ENCODE measurements at regions not wholly inside any gene's neighbourhood (a gene's known extent, or its start where the extent isn't known, plus 50 kb on each side); places are given as distances from the start of the nearest gene placed in this dataset.

DNA sequence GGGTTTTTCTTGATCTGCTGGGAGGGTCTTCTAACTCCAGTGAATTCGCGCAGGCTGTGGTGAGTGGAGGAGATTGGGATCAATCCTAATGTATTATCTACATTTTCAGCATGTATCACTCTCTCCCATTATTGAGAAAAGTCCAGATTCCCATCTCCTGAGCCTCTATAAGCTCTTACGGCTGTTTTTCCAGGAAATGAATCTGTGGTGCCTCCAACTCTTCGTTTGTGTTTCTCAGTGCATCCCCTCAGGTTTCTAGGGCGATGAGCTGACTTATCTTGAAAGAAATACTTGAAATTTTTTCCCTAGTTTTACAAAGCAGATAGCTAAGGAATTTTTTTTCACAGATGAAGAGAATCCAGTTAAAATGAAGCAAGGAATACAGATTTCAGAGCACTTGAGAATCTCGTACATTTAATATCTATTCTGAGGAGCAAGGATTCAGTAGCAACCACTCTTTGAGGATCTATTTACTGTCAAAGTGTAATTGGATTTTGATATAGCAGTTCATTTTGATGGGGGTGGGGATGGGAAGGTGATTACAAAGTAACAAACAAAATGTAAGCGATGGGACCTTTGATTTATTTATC, 138.7 kb downstream of the BRMS1L start (continued):
- TF ChIP-seq, protein P1, sequence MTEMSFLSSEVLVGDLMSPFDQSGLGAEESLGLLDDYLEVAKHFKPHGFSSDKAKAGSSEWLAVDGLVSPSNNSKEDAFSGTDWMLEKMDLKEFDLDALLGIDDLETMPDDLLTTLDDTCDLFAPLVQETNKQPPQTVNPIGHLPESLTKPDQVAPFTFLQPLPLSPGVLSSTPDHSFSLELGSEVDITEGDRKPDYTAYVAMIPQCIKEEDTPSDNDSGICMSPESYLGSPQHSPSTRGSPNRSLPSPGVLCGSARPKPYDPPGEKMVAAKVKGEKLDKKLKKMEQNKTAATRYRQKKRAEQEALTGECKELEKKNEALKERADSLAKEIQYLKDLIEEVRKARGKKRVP (CRISPR knock-in tag; IDR thresholded peaks at IDR 0.05) = no peak
- TF ChIP-seq SRF (CRISPR knock-in tag; IDR thresholded peaks at IDR 0.05) (no peak), RCOR1 (IDR thresholded peaks at IDR 0.05; ENCODE audit: borderline replicate concordance in 1 of 2, low read depth in 2 of 2, low read length in 2 of 2) (no peak), TCF7L2 (IDR thresholded peaks at IDR 0.05; ENCODE audit: low read depth, low read length) (no peak), BCL6 (CRISPR knock-in tag; IDR thresholded peaks at IDR 0.05) (no peak)

- ChIA-PET POLR2A (no interaction called here), CTCF (ENCODE audit: low intra/inter-chr PET ratio) (no interaction called here)
- Histone ChIP-seq H4K20me1 (replicated peaks; ENCODE audit: control insufficient read depth, insufficient read depth, low read length) (no peaks in the 10 kb centered on the region), H3K27ac (ENCODE audit: extremely low read depth, low read depth, low read length) (no peak overlapping the region), H3K27me3 (ENCODE audit: control insufficient read depth in 2 of 2, insufficient read depth in 2 of 2, low read length in 2 of 2) (no peaks in the 10 kb centered on the region), H3K79me2 (ENCODE audit: control insufficient read depth, insufficient read depth, low read length) (no peaks in the 10 kb centered on the region), H3K9ac (ENCODE audit: insufficient read depth in 1 of 2, low read depth in 2 of 2, low read length in 2 of 2) (no peak overlapping the region), H3K36me3 (ENCODE audit: control insufficient read depth, insufficient read depth, low read length) (no peaks in the 10 kb centered on the region), H3K9me1 (ENCODE audit: control insufficient read depth, insufficient read depth, low read length) (no peaks in the 10 kb centered on the region), H2AFZ (ENCODE audit: low read depth, low read length) (no peak overlapping the region), H3K4me1 (replicated peaks in 1 of 2; ENCODE audit: control insufficient read depth in 2 of 2, insufficient read depth in 2 of 2, low read length in 2 of 2) (no peaks in the 10 kb centered on the region), H3K9me3 (replicated peaks; ENCODE audit: control insufficient read depth, insufficient read depth, low read depth, low read length) (no peaks in the 10 kb centered on the region), H3K4me3 (no peak overlapping the region), H3K4me2 (ENCODE audit: insufficient read depth, low read length) (no peak overlapping the region)
- intact Hi-C loops (cut with micrococcal nuclease) (no loop called here), in situ Hi-C loops (cut with MboI) (no loop called here)
- TF ChIP-seq RAD21 (CRISPR knock-in tag; conservative IDR thresholded peaks at IDR 0.05 in 1 of 2, IDR thresholded peaks at IDR 0.05 in 1 of 2) (peak in 1 of 2 experiments; percentile 19; a peak in 2 of 4 replicates), BCOR (IDR thresholded peaks at IDR 0.05) (no peak), CTCF (IDR thresholded peaks at IDR 0.05 in 2 of 3, conservative IDR thresholded peaks at IDR 0.05 in 1 of 3; ENCODE audit: insufficient read depth in 2 of 3, low read depth in 1 of 3, low read length in 3 of 3) (peak; percentile 2 to 18 (median 17); a peak in 2 of 6 replicates)
- FAIRE-seq (no peak), DNase-seq (ENCODE audit: extremely low read depth in 1 of 4, low spot score in 3 of 4) (peak in 3 of 4 experiments; percentile 4 to 7 (median 6)), ATAC-seq (0 out of 3 replicates have a peak, but pooled peaks have one; percentile 42)
- BruUV-seq (replicated peaks) = no TSS peak
These were observed 137.1 kb downstream of the BRMS1L start for GRCh38 chr14:35963209-35963608.

Measured in K562 (cell line).